Naive thymus-derived CD4-positive, alpha-beta T cell (primary cell): ENCODE measurements at regions not wholly inside any gene's neighbourhood (a gene's known extent, or its start where the extent isn't known, plus 50 kb on each side); places are given as distances from the start of the nearest gene placed in this dataset.
A peak's percentile ranks its signal among the peaks of the same experiment; 100 is the strongest.
"Not testable (repeated sequence)": the region's sequence is repeated elsewhere in the genome, so short reads cannot be mapped to it uniquely, and the experiment has no call there.

Experiments used
- ATAC-seq: fragments of 150-1000 bp; cut with Tn5 transposase; 2 replicates; pipeline ENCODE4 v1.10.0; 2021; ENCODE audit warnings: mild to moderate bottlenecking, moderate library complexity
- CTCF ChIA-PET: fragments of 350-600 bp; sonication (Branson Sonifier 250); formaldehyde crosslinking; loops from one replicate; lab custom pipeline; 2021; ENCODE audit warnings: antibody characterized with exemption; lab: Charles Lee
- POLR2A ChIA-PET: fragments of 350-600 bp; sonication (Branson Sonifier 250); formaldehyde crosslinking; loops from one replicate; lab custom pipeline; 2021; ENCODE audit warnings: antibody characterized with exemption, inconsistent platforms; lab: Charles Lee
- DNase-seq, 9 donors: peaks; one replicate each; pipeline versions ENCODE4 v3.0.0 to v3.0.0-alpha.2; 2020 to 2022; ENCODE audit warnings: mixed read lengths in 1 of 9
- H3K27ac ChIP-seq: one replicate; pipeline ENCODE4 v1.7.0; 2013; ENCODE audit warnings: mild to moderate bottlenecking, low read depth, low read length, moderate library complexity
- H3K27me3 ChIP-seq, 2 donors: one replicate each; pipeline ENCODE4 v1.7.0; 2013; ENCODE audit warnings: low read length in 2 of 2, mild to moderate bottlenecking in 2 of 2, moderate library complexity in 2 of 2; ENCODE audit not compliant: control insufficient read depth in 2 of 2, insufficient read depth in 2 of 2
- H3K36me3 ChIP-seq, 3 experiments: 1 replicate in 2 of 3; 2 replicates in 1 of 3; pipeline ENCODE4 v1.7.0; 2013; ENCODE audit warnings: low read length in 3 of 3, mild to moderate bottlenecking in 3 of 3, moderate library complexity in 1 of 3; ENCODE audit not compliant: insufficient read depth in 3 of 3, control insufficient read depth in 2 of 3
- H3K4me1 ChIP-seq, 2 donors: one replicate each; pipeline ENCODE4 v1.7.0; 2013; ENCODE audit warnings: low read length in 2 of 2, mild to moderate bottlenecking in 2 of 2, moderate library complexity in 1 of 2; ENCODE audit not compliant: control insufficient read depth in 2 of 2, insufficient read depth in 2 of 2
- H3K4me3 ChIP-seq: 2 replicates; pipeline ENCODE4 v1.7.0; 2013; ENCODE audit warnings: mild to moderate bottlenecking, low read length
- H3K9me3 ChIP-seq, 3 experiments: 1 replicate in 2 of 3; 2 replicates in 1 of 3; pipeline ENCODE4 v1.7.0; 2013; ENCODE audit warnings: low read length in 3 of 3; ENCODE audit not compliant: control insufficient read depth in 2 of 3
- H3K27ac Mint-ChIP-seq, 9 donors: one replicate each; pipeline ENCODE4 v1.8.0; 2020 to 2022; ENCODE audit warnings: mixed read lengths in 9 of 9, mild to moderate bottlenecking in 8 of 9, moderate library complexity in 5 of 9, inconsistent platforms in 2 of 9
- H3K27me3 Mint-ChIP-seq, 5 donors: one replicate each; pipeline ENCODE4 v1.8.0; 2021 to 2022; ENCODE audit warnings: mixed read lengths in 5 of 5, mild to moderate bottlenecking in 1 of 5
- H3K36me3 Mint-ChIP-seq, 5 donors: one replicate each; pipeline ENCODE4 v1.8.0; 2020 to 2022; ENCODE audit warnings: mixed read lengths in 5 of 5, mild to moderate bottlenecking in 3 of 5, inconsistent platforms in 1 of 5
- H3K4me1 Mint-ChIP-seq, 7 donors: one replicate each; pipeline ENCODE4 v1.8.0; 2020 to 2022; ENCODE audit warnings: mixed read lengths in 7 of 7, mild to moderate bottlenecking in 3 of 7, inconsistent platforms in 1 of 7
- H3K4me3 Mint-ChIP-seq, 10 donors: one replicate each; pipeline ENCODE4 v1.8.0; 2020 to 2022; ENCODE audit warnings: mild to moderate bottlenecking in 10 of 10, mixed read lengths in 10 of 10, moderate library complexity in 6 of 10, inconsistent platforms in 2 of 10
- H3K9me3 Mint-ChIP-seq, 11 donors: one replicate each; pipeline ENCODE4 v1.8.0; 2020 to 2022; ENCODE audit warnings: mixed read lengths in 11 of 11, mild to moderate bottlenecking in 4 of 11, inconsistent platforms in 1 of 11, moderate library complexity in 1 of 11
- intact Hi-C, 2 donors: fragments of 100-400 bp; cut with micrococcal nuclease; formaldehyde crosslinking; loops; one replicate each; pipeline ENCODE4 v1.15.1; 2023

GRCh38 chr16:50487528-50487927 lies 60.7 kb upstream of the NKD1 start:
- Mint-ChIP-seq H3K27ac (no peak overlapping the region), H3K9me3 (peaks cover 0 to 29% (median 7%) of the 10 kb centered on the region in 11 donors), H3K4me1 (peaks cover 0 to 4% (median 0%) of the 10 kb centered on the region in 7 donors), H3K36me3 (peaks cover 0 to 15% (median 3%) of the 10 kb centered on the region in 5 donors), H3K27me3 (peaks cover 0 to 28% (median 0%) of the 10 kb centered on the region in 5 donors), H3K4me3 (no peak overlapping the region)
- H3K27ac ChIP-seq = no peak overlapping the region
- no peak overlapping the region for H3K4me3 ChIP-seq
- no peaks in the 10 kb centered on the region for H3K27me3 ChIP-seq
- POLR2A ChIA-PET = no interaction called here
- H3K4me1 ChIP-seq = no peaks in the 10 kb centered on the region
- no peaks in the 10 kb centered on the region for H3K9me3 ChIP-seq
- DNase-seq (no peak), ATAC-seq (no peak)
- H3K36me3 ChIP-seq = no peaks in the 10 kb centered on the region
- CTCF ChIA-PET = no interaction called here
- intact Hi-C loops = no loop called here

- DNase-seq, H3K4me3 ChIP-seq, intact Hi-C loops, H3K27ac Mint-ChIP-seq, H3K36me3 ChIP-seq, H3K9me3 ChIP-seq, ATAC-seq, H3K4me3 Mint-ChIP-seq, H3K27ac ChIP-seq, H3K27me3 ChIP-seq, POLR2A ChIA-PET, H3K4me1 ChIP-seq, CTCF ChIA-PET, H3K4me1 Mint-ChIP-seq: not testable (repeated sequence)
- H3K9me3 Mint-ChIP-seq = peaks cover 0 to 29% (median 7%) of the 10 kb centered on the region in 11 donors
- peaks cover 0 to 28% (median 0%) of the 10 kb centered on the region in 5 donors for H3K27me3 Mint-ChIP-seq
- peaks cover 0 to 15% (median 4%) of the 10 kb centered on the region in 5 donors for H3K36me3 Mint-ChIP-seq
Observed at GRCh38 chr16:50486162-50486561, 62.0 kb upstream of the NKD1 start.

- H3K4me3 Mint-ChIP-seq = no peak overlapping the region
- no peak overlapping the region for H3K27ac ChIP-seq
- intact Hi-C loops = no loop called here
Observed at GRCh38 chr16:50485232-50485631, 63.0 kb upstream of the NKD1 start.

GRCh38 chr16:50482271-50482670 lies 65.9 kb upstream of the NKD1 start:
- H3K36me3 Mint-ChIP-seq = peaks cover 0 to 15% (median 4%) of the 10 kb centered on the region in 5 donors
- CTCF ChIA-PET = no interaction called here

More at GRCh38 chr16:50485232-50485631, 63.0 kb upstream of the NKD1 start:
- Mint-ChIP-seq H3K9me3 (peaks cover 0 to 29% (median 7%) of the 10 kb centered on the region in 11 donors), H3K4me1 (peaks cover 0 to 4% (median 0%) of the 10 kb centered on the region in 7 donors), H3K27me3 (peaks cover 0 to 30% (median 0%) of the 10 kb centered on the region in 5 donors), H3K36me3 (peaks cover 0 to 15% (median 4%) of the 10 kb centered on the region in 5 donors), H3K27ac (peak overlapping the region in 1 of 9 donors; percentile 43)
- H3K27me3 ChIP-seq = no peaks in the 10 kb centered on the region
- H3K36me3 ChIP-seq = no peaks in the 10 kb centered on the region
- H3K4me3 ChIP-seq = no peak overlapping the region
- no peaks in the 10 kb centered on the region for H3K4me1 ChIP-seq
- CTCF ChIA-PET = no interaction called here
- no peak for DNase-seq
- ATAC-seq = no peak
- POLR2A ChIA-PET = no interaction called here
- H3K9me3 ChIP-seq = no peaks in the 10 kb centered on the region

GRCh38 chr16:50480206-50480605 lies 68.0 kb upstream of the NKD1 start:
- no peak overlapping the region for H3K4me3 ChIP-seq
- Mint-ChIP-seq H3K4me3 (no peak overlapping the region), H3K27ac (no peak overlapping the region), H3K27me3 (peaks cover 0 to 13% (median 0%) of the 10 kb centered on the region in 5 donors), H3K9me3 (peaks cover 0 to 19% (median 6%) of the 10 kb centered on the region in 11 donors), H3K36me3 (peaks cover 0 to 14% (median 4%) of the 10 kb centered on the region in 5 donors), H3K4me1 (no peaks in the 10 kb centered on the region)
- H3K27ac ChIP-seq = no peak overlapping the region
- ChIA-PET CTCF (no interaction called here), POLR2A (interaction anchor here (0.6 kb wide), 1 partner anchor 23 kb away, joined by 3 read pairs; no protein-coding TSS in a partner anchor)
- ATAC-seq (no peak), DNase-seq (no peak)
- H3K36me3 ChIP-seq = no peaks in the 10 kb centered on the region
- no peaks in the 10 kb centered on the region for H3K9me3 ChIP-seq
- no peaks in the 10 kb centered on the region for H3K4me1 ChIP-seq
- intact Hi-C loops = no loop called here
- H3K27me3 ChIP-seq = no peaks in the 10 kb centered on the region

More at GRCh38 chr16:50482271-50482670, 65.9 kb upstream of the NKD1 start:
- POLR2A ChIA-PET = no interaction called here
- no peaks in the 10 kb centered on the region for H3K27me3 ChIP-seq
- DNase-seq (no peak), ATAC-seq (no peak)
- Mint-ChIP-seq H3K9me3 (peaks cover 0 to 29% (median 7%) of the 10 kb centered on the region in 11 donors), H3K4me1 (peaks cover 0 to 4% (median 0%) of the 10 kb centered on the region in 7 donors), H3K4me3 (no peak overlapping the region), H3K27ac (no peak overlapping the region), H3K27me3 (peaks cover 0 to 25% (median 3%) of the 10 kb centered on the region in 5 donors)
- H3K27ac ChIP-seq = no peak overlapping the region
- no peak overlapping the region for H3K4me3 ChIP-seq
- intact Hi-C loops = no loop called here
- H3K9me3 ChIP-seq = no peaks in the 10 kb centered on the region
- no peaks in the 10 kb centered on the region for H3K36me3 ChIP-seq
- no peaks in the 10 kb centered on the region for H3K4me1 ChIP-seq

GRCh38 chr16:50479771-50480170 lies 68.4 kb upstream of the NKD1 start:
- H3K27me3 Mint-ChIP-seq = peaks cover 0 to 11% (median 0%) of the 10 kb centered on the region in 5 donors
- POLR2A ChIA-PET = no interaction called here

GRCh38 chr16:50478773-50479149 lies 69.4 kb upstream of the NKD1 start:
- H3K27me3 ChIP-seq = no peaks in the 10 kb centered on the region
- H3K4me1 Mint-ChIP-seq = peaks cover 0 to 7% (median 4%) of the 10 kb centered on the region in 7 donors
- H3K27me3 Mint-ChIP-seq = peaks cover 0 to 5% (median 0%) of the 10 kb centered on the region in 5 donors
- H3K4me1 ChIP-seq = no peaks in the 10 kb centered on the region
- no peak overlapping the region for H3K27ac ChIP-seq
- DNase-seq (no peak), ATAC-seq (no peak)
- H3K9me3 ChIP-seq = no peaks in the 10 kb centered on the region
- peaks cover 0 to 4% (median 2%) of the 10 kb centered on the region in 5 donors for H3K36me3 Mint-ChIP-seq
- H3K4me3 ChIP-seq = no peak overlapping the region
- ChIA-PET CTCF (no interaction called here), POLR2A (no interaction called here)
- no peak overlapping the region for H3K27ac Mint-ChIP-seq
- intact Hi-C loops = no loop called here
- no peaks in the 10 kb centered on the region for H3K36me3 ChIP-seq
- no peak overlapping the region for H3K4me3 Mint-ChIP-seq
- peaks cover 0 to 5% (median 1%) of the 10 kb centered on the region in 11 donors for H3K9me3 Mint-ChIP-seq

More at GRCh38 chr16:50479771-50480170, 68.4 kb upstream of the NKD1 start:
- H3K4me1 Mint-ChIP-seq = peaks cover 0 to 2% (median 0%) of the 10 kb centered on the region in 7 donors
- Histone ChIP-seq H3K4me1 (no peaks in the 10 kb centered on the region), H3K27ac (no peak overlapping the region), H3K27me3 (no peaks in the 10 kb centered on the region), H3K4me3 (no peak overlapping the region), H3K36me3 (no peaks in the 10 kb centered on the region), H3K9me3 (no peaks in the 10 kb centered on the region)
- peaks cover 0 to 15% (median 6%) of the 10 kb centered on the region in 11 donors for H3K9me3 Mint-ChIP-seq
- peak overlapping the region in 1 of 9 donors; percentile 26 for H3K27ac Mint-ChIP-seq
- CTCF ChIA-PET = no interaction called here
- peaks cover 0 to 9% (median 4%) of the 10 kb centered on the region in 5 donors for H3K36me3 Mint-ChIP-seq
- DNase-seq (no peak), ATAC-seq (no peak)
- intact Hi-C loops = no loop called here
- H3K4me3 Mint-ChIP-seq = no peak overlapping the region
